Progenitor cell of endocrine pancreas (in vitro differentiated cells): ENCODE measurements at regions not wholly inside any gene's neighbourhood (a gene's known extent, or its start where the extent isn't known, plus 50 kb on each side); places are given as distances from the start of the nearest gene placed in this dataset.

Experiments used
- DNase-seq: peaks from one replicate; pipeline ENCODE4 v3.0.0; 2021; ENCODE audit warnings: low spot score; ENCODE audit not compliant: unreplicated experiment
- H3K27ac Mint-ChIP-seq: 2 replicates; pipeline ENCODE4 v1.8.0; 2021; ENCODE audit warnings: mild to moderate bottlenecking, moderate library complexity, mixed read lengths
- H3K27me3 Mint-ChIP-seq: 2 replicates; pipeline ENCODE4 v1.8.0; 2021; ENCODE audit warnings: mixed read lengths
- H3K36me3 Mint-ChIP-seq: 2 replicates; pipeline ENCODE4 v1.8.0; 2022; ENCODE audit warnings: mixed read lengths; ENCODE audit not compliant: insufficient read depth
- H3K4me1 Mint-ChIP-seq: 2 replicates; pipeline ENCODE4 v1.8.0; 2021; ENCODE audit warnings: low read depth, mixed read lengths
- H3K4me3 Mint-ChIP-seq: 2 replicates; pipeline ENCODE4 v1.8.0; 2021; ENCODE audit warnings: low read depth, mild to moderate bottlenecking, moderate library complexity, mixed read lengths
- H3K9me3 Mint-ChIP-seq: 2 replicates; pipeline ENCODE4 v1.8.0; 2021; ENCODE audit warnings: low read depth, mixed read lengths
- TF ChIP-seq, protein P1 (sequence below): fragments of 200-600 bp; sonication (generic); IDR thresholded peaks from one replicate; pipeline ENCODE4 v1.5.0; 2021; ENCODE audit warnings: antibody characterized with exemption, mild to moderate bottlenecking; ENCODE audit not compliant: unreplicated experiment

DNA sequence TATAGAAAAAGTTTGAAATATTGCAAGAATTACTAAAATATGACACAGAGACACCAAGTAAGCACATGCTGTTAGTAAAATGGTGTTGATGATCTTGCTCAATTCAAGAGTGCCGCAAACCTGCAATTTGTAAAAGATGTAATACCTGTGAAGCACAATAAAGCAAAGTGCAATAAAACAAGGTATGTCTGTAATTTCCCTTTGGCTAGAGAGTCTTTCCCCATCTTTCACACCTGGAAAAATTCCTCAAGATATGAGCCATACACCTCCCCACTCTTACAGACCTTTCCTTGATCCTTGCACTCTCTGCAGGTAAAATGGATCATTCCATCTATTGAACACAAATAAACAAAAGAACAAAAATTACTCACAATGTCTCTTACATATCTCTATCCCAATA is 597.8 kb downstream of the EFNA5 start:
- Mint-ChIP-seq H3K4me3 (no peak overlapping the region), H3K9me3 (peaks cover 9% of the 10 kb centered on the region), H3K27ac (no peak overlapping the region), H3K36me3 (peaks cover 3% of the 10 kb centered on the region), H3K27me3 (no peaks in the 10 kb centered on the region), H3K4me1 (no peaks in the 10 kb centered on the region)
- TF ChIP-seq, protein P1, sequence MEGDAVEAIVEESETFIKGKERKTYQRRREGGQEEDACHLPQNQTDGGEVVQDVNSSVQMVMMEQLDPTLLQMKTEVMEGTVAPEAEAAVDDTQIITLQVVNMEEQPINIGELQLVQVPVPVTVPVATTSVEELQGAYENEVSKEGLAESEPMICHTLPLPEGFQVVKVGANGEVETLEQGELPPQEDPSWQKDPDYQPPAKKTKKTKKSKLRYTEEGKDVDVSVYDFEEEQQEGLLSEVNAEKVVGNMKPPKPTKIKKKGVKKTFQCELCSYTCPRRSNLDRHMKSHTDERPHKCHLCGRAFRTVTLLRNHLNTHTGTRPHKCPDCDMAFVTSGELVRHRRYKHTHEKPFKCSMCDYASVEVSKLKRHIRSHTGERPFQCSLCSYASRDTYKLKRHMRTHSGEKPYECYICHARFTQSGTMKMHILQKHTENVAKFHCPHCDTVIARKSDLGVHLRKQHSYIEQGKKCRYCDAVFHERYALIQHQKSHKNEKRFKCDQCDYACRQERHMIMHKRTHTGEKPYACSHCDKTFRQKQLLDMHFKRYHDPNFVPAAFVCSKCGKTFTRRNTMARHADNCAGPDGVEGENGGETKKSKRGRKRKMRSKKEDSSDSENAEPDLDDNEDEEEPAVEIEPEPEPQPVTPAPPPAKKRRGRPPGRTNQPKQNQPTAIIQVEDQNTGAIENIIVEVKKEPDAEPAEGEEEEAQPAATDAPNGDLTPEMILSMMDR = no peak
- DNase-seq = no peak

- H3K4me3 Mint-ChIP-seq = no peak overlapping the region
- DNase-seq = no peak
- H3K36me3 Mint-ChIP-seq = peaks cover 3% of the 10 kb centered on the region
- H3K27ac Mint-ChIP-seq = no peak overlapping the region
- peaks cover 9% of the 10 kb centered on the region for H3K9me3 Mint-ChIP-seq
- TF ChIP-seq, protein P1 = no peak
- H3K4me1 Mint-ChIP-seq = no peaks in the 10 kb centered on the region
- H3K27me3 Mint-ChIP-seq = no peaks in the 10 kb centered on the region
These were observed 598.3 kb downstream of the EFNA5 start for GRCh38 chr5:107072440-107072839.

DNA sequence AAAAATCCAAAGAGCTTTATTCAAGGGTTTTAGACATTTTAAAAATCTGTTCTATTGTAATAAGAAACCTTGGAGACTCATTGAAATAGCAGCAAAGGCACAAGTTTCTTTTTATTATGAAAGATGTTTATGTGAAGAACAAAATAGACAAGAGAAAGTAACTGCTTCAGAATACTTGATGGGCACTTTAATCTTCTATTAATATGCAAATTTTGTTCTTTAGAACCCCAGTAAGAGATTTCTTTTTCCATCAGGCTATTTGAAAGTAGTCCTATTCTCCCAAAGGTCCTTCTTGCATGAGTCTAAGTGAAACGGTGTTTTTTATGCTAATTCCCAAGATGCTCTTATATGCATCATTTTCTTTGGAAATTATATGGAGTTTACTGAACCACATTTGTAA is 602.0 kb downstream of the EFNA5 start:
- Mint-ChIP-seq H3K4me1 (no peaks in the 10 kb centered on the region), H3K27ac (no peak overlapping the region), H3K9me3 (peaks cover 9% of the 10 kb centered on the region), H3K27me3 (peaks cover 2% of the 10 kb centered on the region), H3K4me3 (no peak overlapping the region), H3K36me3 (peaks cover 3% of the 10 kb centered on the region)
- TF ChIP-seq, protein P1 = no peak
- no peak for DNase-seq

GRCh38 chr5:107067395-107067794 is 603.3 kb downstream of the EFNA5 start:
- no peak overlapping the region for H3K4me3 Mint-ChIP-seq
- H3K36me3 Mint-ChIP-seq = peaks cover 3% of the 10 kb centered on the region
- TF ChIP-seq, protein P1 = no peak
- no peak overlapping the region for H3K27ac Mint-ChIP-seq
- peaks cover 2% of the 10 kb centered on the region for H3K27me3 Mint-ChIP-seq
- H3K9me3 Mint-ChIP-seq = peaks cover 9% of the 10 kb centered on the region
- H3K4me1 Mint-ChIP-seq = no peaks in the 10 kb centered on the region
- DNase-seq = no peak

DNA sequence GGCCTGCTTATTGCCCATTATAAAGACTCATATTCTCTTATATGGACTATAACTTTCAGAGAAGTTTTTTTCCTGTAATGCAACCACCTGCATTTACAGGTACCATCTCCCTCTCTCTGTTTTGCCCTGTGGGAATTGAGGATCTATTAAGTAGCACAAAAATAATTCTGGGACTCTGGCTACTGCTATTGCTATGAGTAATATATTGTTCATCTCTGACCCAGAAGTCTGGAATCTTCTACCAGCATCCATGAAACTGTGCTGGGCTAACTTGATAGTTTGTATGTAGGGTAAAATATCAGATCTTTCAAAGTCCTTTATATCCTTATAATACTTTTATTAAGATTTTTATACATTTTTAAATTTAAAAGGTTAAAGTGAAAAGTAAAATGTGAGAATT is 607.2 kb downstream of the EFNA5 start:
- no peaks in the 10 kb centered on the region for H3K36me3 Mint-ChIP-seq
- no peak for DNase-seq
- TF ChIP-seq, protein P1 = no peak
- H3K27ac Mint-ChIP-seq = no peak overlapping the region
- H3K4me3 Mint-ChIP-seq = no peak overlapping the region
- H3K9me3 Mint-ChIP-seq = no peaks in the 10 kb centered on the region
- H3K27me3 Mint-ChIP-seq = peaks cover 2% of the 10 kb centered on the region
- H3K4me1 Mint-ChIP-seq = no peaks in the 10 kb centered on the region

DNA sequence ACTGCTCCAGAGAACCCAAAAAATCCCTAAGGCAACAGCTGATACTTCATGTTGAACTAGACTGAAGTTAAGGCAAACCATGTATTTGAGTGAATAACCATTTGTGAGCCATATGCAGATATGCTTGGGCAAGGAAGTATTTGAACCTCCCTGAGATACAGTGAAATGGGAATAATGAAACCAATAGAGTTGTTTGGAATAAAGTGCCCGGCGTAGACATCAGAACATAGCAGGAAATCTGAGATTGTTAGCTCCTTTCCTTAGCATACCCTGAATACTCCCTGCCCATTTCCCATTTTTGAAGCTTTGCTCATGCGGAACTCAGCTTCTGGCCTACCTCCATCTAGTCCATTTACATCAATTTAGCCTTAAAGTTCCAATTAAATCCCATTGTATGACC is 611.9 kb downstream of the EFNA5 start:
- peaks cover 2% of the 10 kb centered on the region for H3K4me1 Mint-ChIP-seq
- H3K4me3 Mint-ChIP-seq = no peak overlapping the region
- TF ChIP-seq, protein P1 = no peak
- no peak overlapping the region for H3K27ac Mint-ChIP-seq
- H3K27me3 Mint-ChIP-seq = no peaks in the 10 kb centered on the region
- no peaks in the 10 kb centered on the region for H3K36me3 Mint-ChIP-seq
- H3K9me3 Mint-ChIP-seq = no peaks in the 10 kb centered on the region
- no peak for DNase-seq
